Neural progenitor cell (in vitro differentiated cells): ENCODE measurements at regions not wholly inside any gene's neighbourhood (a gene's known extent, or its start where the extent isn't known, plus 50 kb on each side); places are given as distances from the start of the nearest gene placed in this dataset.
"Not testable (repeated sequence)": the region's sequence is repeated elsewhere in the genome, so short reads cannot be mapped to it uniquely, and the experiment has no call there.

Experiments
- DNase-seq: peaks from one replicate; pipeline ENCODE4 v3.0.0-alpha.2; 2016; ENCODE audit warnings: low spot score
- H2AFZ ChIP-seq: fragments of 200-600 bp; sonication (generic); replicated peaks from 2 replicates; pipeline ENCODE4 v1.6.1; 2016; ENCODE audit warnings: antibody characterized with exemption
- H3F3A ChIP-seq: fragments of 200-600 bp; sonication (generic); 2 replicates; pipeline ENCODE4 v1.6.1; 2016; ENCODE audit warnings: antibody characterized with exemption, low read depth
- H3K27ac ChIP-seq: fragments of 200-600 bp; sonication (generic); 2 replicates; pipeline ENCODE4 v1.5.1; 2016; ENCODE audit warnings: mild to moderate bottlenecking
- H3K27me3 ChIP-seq: fragments of 200-600 bp; sonication (generic); 2 replicates; pipeline ENCODE4 v1.6.1; 2016; ENCODE audit warnings: mild to moderate bottlenecking, moderate library complexity
- H3K36me3 ChIP-seq: fragments of 200-600 bp; sonication (generic); 2 replicates; pipeline ENCODE4 v1.5.1; 2016
- H3K4me1 ChIP-seq: fragments of 200-600 bp; sonication (generic); 2 replicates; pipeline ENCODE4 v1.6.1; 2016; ENCODE audit warnings: mixed run types
- H3K4me2 ChIP-seq: fragments of 200-600 bp; sonication (generic); 2 replicates; pipeline ENCODE4 v1.6.1; 2016
- H3K4me3 ChIP-seq: fragments of 200-600 bp; sonication (generic); 2 replicates; pipeline ENCODE4 v1.5.1; 2016
- H3K79me2 ChIP-seq: fragments of 200-600 bp; sonication (generic); 2 replicates; pipeline ENCODE4 v1.6.1; 2016; ENCODE audit warnings: low read depth
- H3K9ac ChIP-seq: fragments of 200-600 bp; sonication (generic); 2 replicates; pipeline ENCODE4 v1.6.1; 2016
- H3K9me3 ChIP-seq: fragments of 200-600 bp; sonication (generic); 2 replicates; pipeline ENCODE4 v1.5.1; 2016; ENCODE audit warnings: low read depth
- H4K20me1 ChIP-seq: fragments of 200-600 bp; sonication (generic); 2 replicates; pipeline ENCODE4 v1.6.1; 2016; ENCODE audit warnings: low read depth
- H3K27ac Mint-ChIP-seq: 3 replicates; pipeline ENCODE4 v1.8.0; 2021; ENCODE audit warnings: mixed read lengths
- H3K27me3 Mint-ChIP-seq: 2 replicates; pipeline ENCODE4 v1.8.0; 2022; ENCODE audit warnings: low read depth, mild to moderate bottlenecking, inconsistent platforms, moderate library complexity, mixed read lengths; ENCODE audit not compliant: insufficient read depth
- H3K36me3 Mint-ChIP-seq: 3 replicates; pipeline ENCODE4 v1.8.0; 2021; ENCODE audit warnings: mixed read lengths
- H3K4me1 Mint-ChIP-seq: 3 replicates; pipeline ENCODE4 v1.8.0; 2021; ENCODE audit warnings: mixed read lengths
- H3K4me3 Mint-ChIP-seq: 3 replicates; pipeline ENCODE4 v1.8.0; 2021; ENCODE audit warnings: mild to moderate bottlenecking, moderate library complexity, mixed read lengths
- H3K9me3 Mint-ChIP-seq: 3 replicates; pipeline ENCODE4 v1.8.0; 2020; ENCODE audit warnings: mixed read lengths
- CTCF ChIP-seq: fragments of 200-600 bp; sonication (generic); IDR thresholded peaks from 2 replicates; pipeline ENCODE4 v1.5.1; 2017; ENCODE audit warnings: antibody characterized with exemption, mild to moderate bottlenecking
- EZH2 ChIP-seq: fragments of 200-600 bp; sonication (generic); IDR thresholded peaks from 2 replicates; pipeline ENCODE4 v1.6.1; 2017; ENCODE audit warnings: antibody characterized with exemption, mild to moderate bottlenecking, moderate library complexity
- EZH2phosphoT487 ChIP-seq: fragments of 200-600 bp; sonication (generic); IDR thresholded peaks from 2 replicates; pipeline ENCODE4 v1.6.1; 2017; ENCODE audit warnings: antibody characterized with exemption

DNA sequence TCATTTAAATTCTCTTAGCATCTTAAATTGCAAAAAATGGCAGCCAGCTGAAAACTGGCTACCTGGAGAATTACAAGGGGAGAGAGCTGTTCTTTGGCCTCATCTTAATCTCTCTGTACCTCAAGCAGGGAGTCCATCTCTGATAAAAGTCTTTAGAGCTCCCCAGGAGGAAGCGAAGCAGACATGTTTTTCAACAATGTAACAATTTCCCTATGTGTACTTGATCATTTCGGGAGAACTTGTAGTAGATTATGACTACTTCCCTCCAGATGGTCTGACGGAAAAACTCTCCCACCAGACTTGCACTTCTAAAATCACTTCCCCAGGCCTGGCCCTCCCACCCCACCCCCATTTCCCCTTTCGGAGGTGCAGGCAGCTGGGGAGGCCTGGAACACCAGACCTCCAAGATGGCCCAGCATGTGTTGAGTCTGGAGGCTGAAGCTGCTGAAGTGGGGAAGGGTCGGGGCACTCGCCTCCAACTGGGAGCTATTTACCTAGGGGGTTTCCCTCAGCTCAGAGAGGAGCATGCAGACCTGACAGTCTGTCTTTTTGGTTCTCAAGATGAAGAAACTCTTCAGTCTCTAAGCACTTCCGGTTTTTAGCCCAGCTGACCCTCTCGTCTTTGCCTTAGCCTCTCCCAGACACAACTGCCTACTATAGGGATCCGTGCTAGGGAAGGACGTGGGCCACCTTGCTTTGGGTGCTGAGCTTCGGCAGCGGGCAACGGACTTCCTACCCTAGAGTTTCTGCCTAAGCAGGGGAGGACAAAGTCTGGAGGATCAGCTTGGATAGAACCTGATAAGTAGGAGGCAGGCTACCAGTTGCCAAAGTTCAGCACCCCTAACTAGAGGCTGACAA is 164.0 kb upstream of the TBL1XR1 start:
- H3K79me2 ChIP-seq, result no peaks in the 10 kb centered on the region
- Mint-ChIP-seq H3K4me1 (peaks cover 56% of the 10 kb centered on the region), H3K27ac (peak overlapping the region; percentile 88), H3K4me3 (peak overlapping the region; percentile 28), H3K9me3 (peaks cover 3% of the 10 kb centered on the region), H3K36me3 (no peaks in the 10 kb centered on the region), H3K27me3 (peaks cover 6% of the 10 kb centered on the region)
- H3K9me3 ChIP-seq, result no peaks in the 10 kb centered on the region
- H2AFZ ChIP-seq, result peak overlapping the region; percentile 2
- no peaks in the 10 kb centered on the region for H3K36me3 ChIP-seq
- H3K27me3 ChIP-seq, result no peaks in the 10 kb centered on the region
- peaks cover 38% of the 10 kb centered on the region for H3F3A ChIP-seq
- no peak overlapping the region for H3K9ac ChIP-seq
- no peaks in the 10 kb centered on the region for H4K20me1 ChIP-seq
- H3K4me2 ChIP-seq, result peak overlapping the region; percentile 70
- no peak overlapping the region for H3K4me3 ChIP-seq
- peaks cover 55% of the 10 kb centered on the region for H3K4me1 ChIP-seq
- DNase-seq, result no peak
- H3K27ac ChIP-seq, result no peak overlapping the region
- no peak for TF ChIP-seq CTCF
- TF ChIP-seq EZH2, result no peak
- no peak for TF ChIP-seq EZH2phosphoT487

- H3K9me3 Mint-ChIP-seq, result peaks cover 3% of the 10 kb centered on the region
- no peak overlapping the region for H3K27ac Mint-ChIP-seq
Observed at GRCh38 chr3:177362626-177363025, 165.3 kb upstream of the TBL1XR1 start.

DNA sequence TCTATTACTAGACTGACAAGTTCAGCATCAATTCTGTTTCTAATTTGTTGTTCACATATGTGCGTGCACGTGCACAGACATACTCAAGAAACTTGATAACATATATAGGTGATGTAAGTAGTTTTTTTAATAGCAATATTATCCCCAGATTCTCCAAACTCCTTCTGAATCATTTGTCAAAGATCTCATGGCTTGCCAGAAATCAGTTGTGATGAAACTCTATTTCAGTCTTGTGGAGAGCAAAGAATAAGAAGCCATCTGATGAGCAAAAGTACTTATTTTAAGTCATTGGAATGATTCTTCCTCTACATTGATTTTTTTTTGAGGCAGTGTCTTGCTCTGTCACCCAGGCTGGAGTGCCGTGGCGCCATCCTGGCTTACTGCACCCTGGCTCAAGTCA is 167.0 kb upstream of the TBL1XR1 start:
- no peak overlapping the region for H2AFZ ChIP-seq
- H4K20me1 ChIP-seq, result no peaks in the 10 kb centered on the region
- no peaks in the 10 kb centered on the region for H3K79me2 ChIP-seq
- H3K4me3 Mint-ChIP-seq, result no peak overlapping the region
- H3K36me3 ChIP-seq, result no peaks in the 10 kb centered on the region
- no peaks in the 10 kb centered on the region for H3K27me3 ChIP-seq
- H3F3A ChIP-seq, result peaks cover 16% of the 10 kb centered on the region
- H3K4me2 ChIP-seq, result no peak overlapping the region
- H3K4me1 Mint-ChIP-seq, result peaks cover 29% of the 10 kb centered on the region
- TF ChIP-seq EZH2phosphoT487 (no peak), EZH2 (no peak), CTCF (no peak)
- H3K9me3 ChIP-seq, result no peaks in the 10 kb centered on the region
- no peak for DNase-seq
- H3K27ac ChIP-seq, result no peak overlapping the region
- no peak overlapping the region for H3K4me3 ChIP-seq
- peaks cover 5% of the 10 kb centered on the region for H3K9me3 Mint-ChIP-seq
- H3K27ac Mint-ChIP-seq, result no peak overlapping the region
- peaks cover 6% of the 10 kb centered on the region for H3K27me3 Mint-ChIP-seq
- no peak overlapping the region for H3K9ac ChIP-seq
- peaks cover 30% of the 10 kb centered on the region for H3K4me1 ChIP-seq
- no peaks in the 10 kb centered on the region for H3K36me3 Mint-ChIP-seq

More at GRCh38 chr3:177362626-177363025, 165.3 kb upstream of the TBL1XR1 start:
- Histone ChIP-seq H4K20me1 (no peaks in the 10 kb centered on the region), H3K9me3 (no peaks in the 10 kb centered on the region), H3K27ac (no peak overlapping the region), H3K4me3 (no peak overlapping the region), H3K36me3 (no peaks in the 10 kb centered on the region), H3F3A (peaks cover 30% of the 10 kb centered on the region), H3K4me2 (no peak overlapping the region), H3K27me3 (no peaks in the 10 kb centered on the region), H2AFZ (no peak overlapping the region), H3K4me1 (peaks cover 47% of the 10 kb centered on the region), H3K9ac (no peak overlapping the region), H3K79me2 (no peaks in the 10 kb centered on the region)
- Mint-ChIP-seq H3K4me3 (no peak overlapping the region), H3K27me3 (peaks cover 6% of the 10 kb centered on the region), H3K36me3 (no peaks in the 10 kb centered on the region), H3K4me1 (peaks cover 44% of the 10 kb centered on the region)
- no peak for DNase-seq
- TF ChIP-seq CTCF (no peak), EZH2 (no peak), EZH2phosphoT487 (no peak)

- DNase-seq, H3K9me3 ChIP-seq, H3K27me3 ChIP-seq, H3K36me3 ChIP-seq, H3K4me3 Mint-ChIP-seq, H4K20me1 ChIP-seq, H3K9me3 Mint-ChIP-seq, H3K27ac ChIP-seq, H3K9ac ChIP-seq, H3F3A ChIP-seq, H2AFZ ChIP-seq, H3K4me2 ChIP-seq, H3K4me3 ChIP-seq, H3K79me2 ChIP-seq, H3K27me3 Mint-ChIP-seq, H3K36me3 Mint-ChIP-seq, H3K27ac Mint-ChIP-seq: not testable (repeated sequence)
- H3K4me1 Mint-ChIP-seq, result peaks cover 22% of the 10 kb centered on the region
- H3K4me1 ChIP-seq, result peaks cover 23% of the 10 kb centered on the region
Observed at GRCh38 chr3:177365294-177365693, 168.0 kb upstream of the TBL1XR1 start.
